CD8-positive, alpha-beta memory T cell (primary cell): ENCODE measurements at regions not wholly inside any gene's neighbourhood (a gene's known extent, or its start where the extent isn't known, plus 50 kb on each side); places are given as distances from the start of the nearest gene placed in this dataset.

ENCODE experiments used
- CTCF ChIA-PET: fragments of 350-600 bp; sonication (Branson Sonifier 250); formaldehyde crosslinking; loops from one replicate; lab custom pipeline; 2021; ENCODE audit warnings: antibody characterized with exemption; lab: Charles Lee
- POLR2A ChIA-PET: fragments of 350-600 bp; sonication (Branson Sonifier 250); formaldehyde crosslinking; loops from one replicate; lab custom pipeline; 2021; ENCODE audit warnings: antibody characterized with exemption; lab: Charles Lee
- DNase-seq, 5 donors: peaks; one replicate each; pipeline versions ENCODE4 v3.0.0 to v3.0.0-alpha.2; 2020 to 2022; ENCODE audit warnings: mixed read lengths in 1 of 5
- H3K27ac ChIP-seq: one replicate; pipeline ENCODE4 v1.7.0; 2013; ENCODE audit warnings: low read depth, mild to moderate bottlenecking, low read length, moderate library complexity
- H3K27me3 ChIP-seq: 2 replicates; pipeline ENCODE4 v1.7.0; 2013; ENCODE audit warnings: low read length, mild to moderate bottlenecking; ENCODE audit not compliant: insufficient read depth, poor library complexity, severe bottlenecking
- H3K36me3 ChIP-seq: 2 replicates; pipeline ENCODE4 v1.7.0; 2013; ENCODE audit warnings: mild to moderate bottlenecking, low read length, moderate library complexity; ENCODE audit not compliant: insufficient read depth
- H3K4me1 ChIP-seq: 2 replicates; pipeline ENCODE4 v1.7.0; 2013; ENCODE audit warnings: mild to moderate bottlenecking, low read length, moderate library complexity; ENCODE audit not compliant: insufficient read depth
- H3K4me3 ChIP-seq: 2 replicates; pipeline ENCODE4 v1.7.0; 2013; ENCODE audit warnings: mild to moderate bottlenecking, low read length
- H3K9me3 ChIP-seq: 2 replicates; pipeline ENCODE4 v1.7.0; 2013; ENCODE audit warnings: mild to moderate bottlenecking, low read length
- H3K27ac Mint-ChIP-seq, 8 donors: one replicate each; pipeline ENCODE4 v1.8.0; 2020 to 2021; ENCODE audit warnings: mixed read lengths in 8 of 8, mild to moderate bottlenecking in 6 of 8, inconsistent platforms in 3 of 8, moderate library complexity in 3 of 8
- H3K27me3 Mint-ChIP-seq, 2 donors: one replicate each; pipeline ENCODE4 v1.8.0; 2020 to 2021; ENCODE audit warnings: mixed read lengths in 2 of 2, mild to moderate bottlenecking in 1 of 2, moderate library complexity in 1 of 2
- H3K36me3 Mint-ChIP-seq, 3 donors: one replicate each; pipeline ENCODE4 v1.8.0; 2020 to 2021; ENCODE audit warnings: mixed read lengths in 3 of 3, inconsistent platforms in 1 of 3, mild to moderate bottlenecking in 1 of 3
- H3K4me1 Mint-ChIP-seq, 3 donors: one replicate each; pipeline ENCODE4 v1.8.0; 2020 to 2021; ENCODE audit warnings: mixed read lengths in 3 of 3, inconsistent platforms in 1 of 3, mild to moderate bottlenecking in 1 of 3
- H3K4me3 Mint-ChIP-seq, 7 donors: one replicate each; pipeline ENCODE4 v1.8.0; 2020 to 2021; ENCODE audit warnings: mixed read lengths in 7 of 7, mild to moderate bottlenecking in 6 of 7, moderate library complexity in 4 of 7, inconsistent platforms in 2 of 7
- H3K9me3 Mint-ChIP-seq, 5 donors: one replicate each; pipeline ENCODE4 v1.8.0; 2020 to 2022; ENCODE audit warnings: mixed read lengths in 5 of 5, mild to moderate bottlenecking in 3 of 5, moderate library complexity in 2 of 5, inconsistent platforms in 1 of 5

DNA sequence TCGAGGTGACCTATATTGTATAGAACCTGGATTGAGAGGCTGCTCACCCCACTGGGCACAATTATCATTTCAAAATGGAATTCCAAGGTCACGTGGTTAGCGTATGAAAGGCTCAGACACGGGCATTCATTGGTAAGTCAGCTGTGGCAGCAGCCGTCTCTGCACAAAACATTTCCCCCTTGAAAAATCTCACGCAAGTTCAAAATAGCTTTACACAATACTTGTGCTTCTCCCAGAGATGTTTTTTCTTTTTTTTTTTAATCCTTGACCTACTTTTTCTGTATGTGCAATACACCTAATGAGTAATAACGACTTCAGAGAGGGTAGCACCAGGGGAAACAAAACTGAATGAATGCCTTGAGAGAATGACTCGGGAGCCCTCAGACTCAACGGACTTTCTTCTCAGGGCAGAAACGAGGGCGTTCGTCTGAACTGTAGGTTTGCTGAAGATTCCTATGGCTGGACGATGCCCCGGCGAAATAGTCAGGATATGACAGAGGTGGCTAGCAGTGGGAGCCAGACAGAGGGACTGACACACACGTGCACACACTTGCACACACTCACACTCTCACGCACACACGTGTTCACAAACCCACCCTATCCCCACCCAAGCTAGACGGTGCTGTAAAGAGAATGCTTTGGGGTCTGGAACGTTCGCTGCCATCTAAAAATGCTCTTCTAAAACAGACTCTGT, 77.8 kb downstream of the PDCL3 start:
- ChIA-PET POLR2A (no interaction called here), CTCF (interaction anchor here (1.5 to 5.8 kb wide), 2 partner anchors 9 to 30 kb away, joined by 7 to 24 read pairs; no protein-coding TSS in a partner anchor)
- H3K36me3 ChIP-seq: no peaks in the 10 kb centered on the region
- H3K4me1 ChIP-seq: peaks cover 34% of the 10 kb centered on the region
- no peak for DNase-seq
- no peak overlapping the region for H3K4me3 ChIP-seq
- Mint-ChIP-seq H3K4me3 (peak overlapping the region in 5 of 7 donors; percentile 6 to 60 (median 38)), H3K27me3 (peaks cover 0 to 10% of the 10 kb centered on the region in 2 donors), H3K27ac (peak overlapping the region in 4 of 8 donors; percentile 13 to 90 (median 52)), H3K9me3 (no peaks in the 10 kb centered on the region), H3K36me3 (no peaks in the 10 kb centered on the region), H3K4me1 (peaks cover 38 to 53% (median 53%) of the 10 kb centered on the region in 3 donors)
- no peak overlapping the region for H3K27ac ChIP-seq
- no peaks in the 10 kb centered on the region for H3K27me3 ChIP-seq
- H3K9me3 ChIP-seq: no peaks in the 10 kb centered on the region

DNA sequence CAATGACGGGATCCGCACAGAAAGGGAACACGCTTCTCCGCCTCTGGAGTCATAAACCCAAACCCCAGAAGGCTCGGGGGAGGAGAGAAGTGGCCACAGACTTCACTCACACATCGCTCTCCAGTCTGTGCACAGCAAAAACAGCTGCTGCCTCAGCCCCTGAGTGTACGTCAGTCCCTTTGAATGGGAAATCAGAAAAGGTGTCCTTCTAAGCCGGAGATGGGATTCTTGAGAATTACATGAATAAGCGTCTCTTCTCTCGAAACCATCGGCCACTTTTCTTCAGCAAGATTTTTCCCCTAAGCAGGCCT, 78.3 kb downstream of the PDCL3 start:
- Histone ChIP-seq H3K4me1 (peaks cover 37% of the 10 kb centered on the region), H3K36me3 (no peaks in the 10 kb centered on the region), H3K9me3 (no peaks in the 10 kb centered on the region), H3K4me3 (no peak overlapping the region), H3K27ac (no peak overlapping the region), H3K27me3 (no peaks in the 10 kb centered on the region)
- no peak for DNase-seq
- no peaks in the 10 kb centered on the region for H3K9me3 Mint-ChIP-seq
- CTCF ChIA-PET: interaction anchor here (1.5 to 5.8 kb wide), 2 partner anchors 10 to 31 kb away, joined by 7 to 24 read pairs; no protein-coding TSS in a partner anchor
- peak overlapping the region in 2 of 8 donors; percentile 13 to 19 for H3K27ac Mint-ChIP-seq
- H3K4me3 Mint-ChIP-seq: peak overlapping the region in 2 of 7 donors; percentile 38 to 49
- H3K4me1 Mint-ChIP-seq: peaks cover 38 to 55% (median 54%) of the 10 kb centered on the region in 3 donors
- H3K27me3 Mint-ChIP-seq: peaks cover 0 to 10% of the 10 kb centered on the region in 2 donors
- POLR2A ChIA-PET: no interaction called here
- no peaks in the 10 kb centered on the region for H3K36me3 Mint-ChIP-seq

DNA sequence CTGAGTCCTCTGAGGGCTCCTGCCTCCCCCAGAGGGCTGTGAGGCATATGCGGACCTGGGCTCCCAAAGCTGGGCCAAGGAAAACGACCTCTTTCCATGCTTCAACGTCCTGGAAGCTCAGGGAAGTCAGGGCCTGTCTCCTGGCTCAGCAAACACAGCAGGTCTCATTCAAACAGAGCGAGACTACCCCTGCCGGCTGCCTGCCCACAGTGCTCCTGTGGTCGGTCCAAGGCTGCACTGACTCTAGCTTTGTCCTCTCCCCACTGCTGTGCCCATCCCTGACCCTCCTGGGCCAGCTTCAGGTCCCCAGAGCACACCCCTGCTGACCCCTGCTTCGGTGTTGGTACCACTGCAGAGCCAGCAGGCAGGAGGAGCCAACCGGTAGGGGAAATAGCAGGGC, 79.6 kb downstream of the PDCL3 start:
- H3K4me1 ChIP-seq: peaks cover 37% of the 10 kb centered on the region
- Mint-ChIP-seq H3K4me1 (peaks cover 40 to 55% (median 54%) of the 10 kb centered on the region in 3 donors), H3K9me3 (no peaks in the 10 kb centered on the region)

DNA sequence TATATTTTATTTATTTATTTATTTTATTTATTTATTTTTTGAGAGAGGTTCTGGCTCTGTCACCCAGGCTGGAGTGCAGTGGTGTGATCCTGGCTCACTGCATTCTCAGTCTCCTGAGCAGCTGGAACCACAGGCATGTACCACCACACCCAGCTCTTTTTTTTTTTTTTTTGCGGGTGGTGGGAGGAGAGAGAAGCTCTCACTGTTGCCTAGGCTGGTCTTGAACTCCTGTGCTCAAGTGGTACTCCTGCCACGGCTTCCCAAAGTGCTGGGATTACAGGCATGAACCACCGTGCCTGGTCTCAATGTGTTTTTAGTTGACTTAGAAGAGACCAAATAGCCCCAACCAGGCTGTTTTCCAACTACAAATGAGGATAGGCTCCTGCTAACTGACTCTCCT, 80.7 kb downstream of the PDCL3 start:
- H3K4me3 ChIP-seq: no peak overlapping the region
- ChIA-PET CTCF (interaction anchor here (0.5 to 5.8 kb wide), 2 partner anchors 33 to 37 kb away, joined by 3 to 24 read pairs; no protein-coding TSS in a partner anchor), POLR2A (interaction anchor here (0.6 kb wide), 2 partner anchors 15 to 359 kb away, joined by 3 read pairs; no protein-coding TSS in a partner anchor)
- Mint-ChIP-seq H3K4me1 (peaks cover 40 to 55% (median 54%) of the 10 kb centered on the region in 3 donors), H3K36me3 (peaks cover 0 to 3% (median 0%) of the 10 kb centered on the region in 3 donors), H3K27ac (peak overlapping the region in 7 of 8 donors; percentile 52 to 89 (median 81)), H3K27me3 (peaks cover 2% of the 10 kb centered on the region in 2 donors), H3K9me3 (no peaks in the 10 kb centered on the region), H3K4me3 (peak overlapping the region in 4 of 7 donors; percentile 57 to 82 (median 70))
- DNase-seq: peak in 1 of 5 donors; percentile 15
- H3K36me3 ChIP-seq: no peaks in the 10 kb centered on the region
- no peak overlapping the region for H3K27ac ChIP-seq
- H3K4me1 ChIP-seq: peaks cover 37% of the 10 kb centered on the region
- no peaks in the 10 kb centered on the region for H3K27me3 ChIP-seq
- no peaks in the 10 kb centered on the region for H3K9me3 ChIP-seq

More for the DNA sequence above, 79.6 kb downstream of the PDCL3 start:
- no peaks in the 10 kb centered on the region for H3K36me3 ChIP-seq
- Mint-ChIP-seq H3K4me3 (no peak overlapping the region), H3K36me3 (no peaks in the 10 kb centered on the region), H3K27ac (peak overlapping the region in 1 of 8 donors; percentile 35), H3K27me3 (peaks cover 0 to 10% of the 10 kb centered on the region in 2 donors)
- H3K9me3 ChIP-seq: no peaks in the 10 kb centered on the region
- ChIA-PET POLR2A (no interaction called here), CTCF (interaction anchor here (1.5 to 5.8 kb wide), 2 partner anchors 11 to 32 kb away, joined by 7 to 24 read pairs; no protein-coding TSS in a partner anchor)
- H3K27me3 ChIP-seq: no peaks in the 10 kb centered on the region
- DNase-seq: no peak
- no peak overlapping the region for H3K27ac ChIP-seq
- no peak overlapping the region for H3K4me3 ChIP-seq

DNA sequence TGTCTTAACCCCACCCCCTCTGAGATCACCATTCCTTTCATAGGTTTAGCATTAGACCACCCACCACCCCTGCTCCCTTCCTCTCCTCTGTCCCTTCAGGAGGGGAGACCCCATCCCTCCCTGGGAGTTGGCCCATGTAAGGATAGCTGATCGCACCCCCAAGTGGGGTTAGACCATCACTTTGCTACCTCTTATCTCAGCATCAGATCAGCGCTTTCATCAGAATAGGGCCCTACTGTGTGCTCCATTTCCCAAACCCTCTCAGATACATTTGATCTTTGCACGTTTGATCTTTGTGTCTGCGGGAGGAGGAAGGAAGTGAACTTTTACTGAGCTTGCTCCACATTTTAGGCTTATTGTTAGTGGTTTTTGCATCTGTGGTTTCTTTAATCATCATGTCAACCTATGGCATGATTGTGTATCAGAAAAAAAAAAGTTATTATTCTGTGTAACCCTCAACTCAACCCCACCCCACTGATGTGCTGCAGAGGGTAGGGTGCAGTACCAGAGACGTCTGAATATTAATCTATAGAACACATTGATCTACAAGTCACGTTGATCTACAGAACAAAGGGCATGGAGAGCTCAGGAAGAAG, 81.2 kb downstream of the PDCL3 start:
- H3K4me1 ChIP-seq: peaks cover 38% of the 10 kb centered on the region
- H3K27me3 Mint-ChIP-seq: peaks cover 0 to 2% of the 10 kb centered on the region in 2 donors
- peak overlapping the region; percentile 3 for H3K4me3 ChIP-seq
- no peaks in the 10 kb centered on the region for H3K9me3 ChIP-seq
- H3K36me3 ChIP-seq: no peaks in the 10 kb centered on the region
- H3K4me1 Mint-ChIP-seq: peaks cover 40 to 55% (median 54%) of the 10 kb centered on the region in 3 donors
- H3K9me3 Mint-ChIP-seq: no peaks in the 10 kb centered on the region
- H3K27ac Mint-ChIP-seq: peak overlapping the region; percentile 26 to 89 (median 68)
- ChIA-PET POLR2A (interaction anchor here (0.6 to 1.0 kb wide), 2 partner anchors 82 to 132 kb away, joined by 3 to 4 read pairs; partner anchors contain the start of gene PDCL3), CTCF (interaction anchor here (5.8 kb wide), 1 partner anchor 34 kb away, joined by 24 read pairs; no protein-coding TSS in a partner anchor)
- no peak overlapping the region for H3K27ac ChIP-seq
- H3K27me3 ChIP-seq: no peaks in the 10 kb centered on the region
- DNase-seq: peak in 3 of 5 donors; percentile 11 to 87 (median 73)
- peak overlapping the region; percentile 0 to 83 (median 78) for H3K4me3 Mint-ChIP-seq
- peaks cover 0 to 3% (median 0%) of the 10 kb centered on the region in 3 donors for H3K36me3 Mint-ChIP-seq

DNA sequence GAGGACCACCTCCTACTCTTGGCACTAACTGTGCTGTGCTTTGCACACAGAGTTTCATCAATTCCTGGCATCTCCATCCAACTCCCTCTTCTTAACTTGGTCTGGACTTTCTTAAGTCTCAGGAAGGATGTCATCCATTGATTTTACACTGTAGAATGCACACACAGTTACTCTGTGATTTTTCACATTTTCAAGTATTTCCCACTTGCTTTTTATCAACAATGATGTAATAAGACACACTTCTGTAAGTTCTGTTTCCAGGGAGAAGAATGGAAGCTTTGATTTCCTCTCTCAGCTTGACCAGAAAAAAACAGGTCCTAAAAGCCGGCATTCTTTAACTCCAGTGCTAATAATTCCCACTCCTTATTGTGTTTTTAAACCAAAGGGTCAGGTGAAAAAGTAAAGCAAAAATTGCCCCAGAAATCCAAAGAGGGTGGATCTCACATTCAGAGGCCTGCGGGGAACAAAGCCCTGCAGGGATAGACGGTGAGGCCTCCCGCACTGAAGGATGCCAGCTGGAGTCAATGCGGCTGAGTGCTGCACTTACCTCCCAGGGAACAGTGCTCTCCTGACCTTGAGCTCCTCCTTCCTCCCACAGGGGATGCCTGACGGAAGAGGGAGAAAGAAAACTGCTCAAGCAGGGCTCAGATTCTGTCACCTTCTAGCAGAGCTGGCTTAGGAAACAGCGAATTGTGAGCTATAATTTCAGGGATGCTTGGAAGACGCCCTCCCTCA, 83.1 kb downstream of the PDCL3 start:
- H3K4me1 Mint-ChIP-seq: peaks cover 43 to 64% (median 60%) of the 10 kb centered on the region in 3 donors
- no peak for DNase-seq
- H3K27me3 Mint-ChIP-seq: peaks cover 0 to 3% of the 10 kb centered on the region in 2 donors
- no peaks in the 10 kb centered on the region for H3K9me3 ChIP-seq
- no peaks in the 10 kb centered on the region for H3K36me3 ChIP-seq
- ChIA-PET POLR2A (no interaction called here), CTCF (no interaction called here)
- no peaks in the 10 kb centered on the region for H3K27me3 ChIP-seq
- H3K4me1 ChIP-seq: peaks cover 56% of the 10 kb centered on the region
- no peak overlapping the region for H3K4me3 ChIP-seq
- H3K27ac Mint-ChIP-seq: peak overlapping the region in 2 of 8 donors; percentile 20 to 44
- H3K9me3 Mint-ChIP-seq: no peaks in the 10 kb centered on the region
- H3K27ac ChIP-seq: no peak overlapping the region
- peaks cover 0 to 3% (median 0%) of the 10 kb centered on the region in 3 donors for H3K36me3 Mint-ChIP-seq
- H3K4me3 Mint-ChIP-seq: no peak overlapping the region

DNA sequence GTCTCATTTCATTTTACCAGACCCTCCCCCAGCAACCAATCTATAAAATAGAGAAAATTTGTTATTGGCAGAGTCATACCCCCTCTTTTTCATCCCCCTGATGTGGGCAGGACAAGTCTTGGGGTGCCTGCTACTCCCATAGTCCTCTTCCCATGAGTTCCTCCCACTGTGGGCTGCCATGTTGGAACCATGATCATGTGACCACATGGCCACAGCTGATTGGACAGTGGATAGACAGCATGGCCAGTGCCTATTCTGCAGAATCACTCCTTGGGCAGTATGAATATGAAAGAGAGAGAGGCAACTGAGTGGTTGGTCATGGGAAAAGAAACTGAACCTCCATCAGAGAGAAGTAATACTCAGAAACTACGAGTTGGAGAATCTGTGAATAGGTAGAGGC, 84.9 kb downstream of the PDCL3 start:
- Histone ChIP-seq H3K9me3 (no peaks in the 10 kb centered on the region), H3K4me3 (no peak overlapping the region), H3K27ac (no peak overlapping the region), H3K4me1 (peaks cover 65% of the 10 kb centered on the region), H3K27me3 (no peaks in the 10 kb centered on the region), H3K36me3 (no peaks in the 10 kb centered on the region)
- Mint-ChIP-seq H3K4me3 (no peak overlapping the region), H3K4me1 (peaks cover 30 to 47% (median 42%) of the 10 kb centered on the region in 3 donors), H3K27ac (no peak overlapping the region), H3K36me3 (peaks cover 0 to 3% (median 0%) of the 10 kb centered on the region in 3 donors), H3K27me3 (peaks cover 0 to 3% of the 10 kb centered on the region in 2 donors), H3K9me3 (no peaks in the 10 kb centered on the region)
- CTCF ChIA-PET: no interaction called here
- POLR2A ChIA-PET: no interaction called here
- no peak for DNase-seq
